ENCODE measurements at regions not wholly inside any gene's neighbourhood (a gene's known extent, or its start where the extent isn't known, plus 50 kb on each side); places are given as distances from the start of the nearest gene placed in this dataset.
"Not testable (repeated sequence)": the region's sequence is repeated elsewhere in the genome, so short reads cannot be mapped to it uniquely, and the experiment has no call there.

GRCh38 chr2:83823229-83823628 is 635.9 kb downstream of the SUCLG1 start:
- Mint-ChIP-seq H3K27ac (no peak overlapping the region), H3K4me1 (no peaks in the 10 kb centered on the region), H3K27me3 (ENCODE audit: low read depth in 3 of 3) (no peaks in the 10 kb centered on the region), H3K36me3 (no peaks in the 10 kb centered on the region), H3K9me3 (peaks cover 0 to 13% (median 3%) of the 10 kb centered on the region in 6 donors), H3K4me3 (no peak overlapping the region)
- DNase-seq: no peak

- H3K4me1 Mint-ChIP-seq: no peaks in the 10 kb centered on the region
- no peak for DNase-seq
- no peaks in the 10 kb centered on the region for H3K27me3 Mint-ChIP-seq (ENCODE audit: low read depth in 3 of 3)
- H3K4me3 Mint-ChIP-seq: no peak overlapping the region
- no peaks in the 10 kb centered on the region for H3K36me3 Mint-ChIP-seq
- H3K27ac Mint-ChIP-seq: no peak overlapping the region
- peaks cover 0 to 8% (median 0%) of the 10 kb centered on the region in 6 donors for H3K9me3 Mint-ChIP-seq
Observed at GRCh38 chr2:83817511-83817910, 641.6 kb downstream of the SUCLG1 start.

DNA sequence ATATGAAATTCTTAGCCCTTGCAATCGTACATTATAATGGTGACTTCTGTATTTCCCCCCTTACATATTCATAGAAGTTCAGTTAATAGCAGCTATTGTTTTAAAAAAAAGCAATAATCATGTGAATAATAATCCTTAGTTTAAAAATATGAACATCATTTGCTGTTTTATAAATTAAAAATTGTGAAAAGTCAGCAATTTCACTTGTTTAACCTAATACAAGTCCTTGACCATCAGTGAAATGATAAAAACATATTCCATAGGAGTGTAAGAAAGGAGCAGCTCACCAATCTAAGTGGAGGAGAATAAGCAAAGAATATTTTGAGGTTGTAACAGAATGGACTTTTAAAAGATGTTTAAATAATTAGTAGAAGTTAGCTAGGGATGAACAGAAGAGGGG is 650.2 kb downstream of the SUCLG1 start:
- no peak overlapping the region for H3K4me3 Mint-ChIP-seq
- peaks cover 0 to 1% (median 0%) of the 10 kb centered on the region in 3 donors for H3K27me3 Mint-ChIP-seq (ENCODE audit: low read depth in 3 of 3)
- H3K4me1 Mint-ChIP-seq: no peaks in the 10 kb centered on the region
- no peak overlapping the region for H3K27ac Mint-ChIP-seq
- no peak for DNase-seq
- peaks cover 0 to 6% (median 3%) of the 10 kb centered on the region in 6 donors for H3K9me3 Mint-ChIP-seq
- peaks cover 0 to 4% (median 0%) of the 10 kb centered on the region in 3 donors for H3K36me3 Mint-ChIP-seq

GRCh38 chr2:83802604-83803003 is 656.5 kb downstream of the SUCLG1 start:
- H3K4me1 Mint-ChIP-seq: no peaks in the 10 kb centered on the region
- peaks cover 0 to 7% (median 4%) of the 10 kb centered on the region in 6 donors for H3K9me3 Mint-ChIP-seq
- DNase-seq: no peak
- H3K36me3 Mint-ChIP-seq: peaks cover 0 to 4% (median 0%) of the 10 kb centered on the region in 3 donors
- peaks cover 0 to 2% (median 0%) of the 10 kb centered on the region in 3 donors for H3K27me3 Mint-ChIP-seq (ENCODE audit: low read depth in 3 of 3)
- no peak overlapping the region for H3K4me3 Mint-ChIP-seq
- H3K27ac Mint-ChIP-seq: no peak overlapping the region

DNA sequence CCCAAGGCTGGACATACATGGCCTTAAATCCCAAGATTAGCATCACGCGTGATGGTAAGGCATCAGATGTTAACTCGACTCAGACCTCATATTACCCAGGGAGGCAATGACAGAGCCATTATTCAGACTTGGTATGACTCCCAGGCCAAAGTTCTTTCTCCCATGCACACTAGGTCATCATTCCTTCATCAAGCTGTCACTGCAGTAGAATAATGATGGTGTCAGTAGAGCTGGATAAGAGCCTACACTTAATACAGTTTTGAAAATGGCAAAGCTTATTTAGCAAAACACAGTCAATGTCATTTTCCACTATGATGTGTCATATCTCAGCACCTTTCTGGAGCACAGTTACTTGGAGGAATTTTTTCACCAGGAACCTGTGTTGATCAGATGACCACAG is 663.3 kb downstream of the SUCLG1 start:
- no peak overlapping the region for H3K4me3 Mint-ChIP-seq
- H3K9me3 Mint-ChIP-seq: peaks cover 0 to 9% (median 5%) of the 10 kb centered on the region in 6 donors
- H3K27ac Mint-ChIP-seq: no peak overlapping the region
- DNase-seq: no peak
- no peaks in the 10 kb centered on the region for H3K4me1 Mint-ChIP-seq
- H3K27me3 Mint-ChIP-seq (ENCODE audit: low read depth in 3 of 3): peaks cover 0 to 4% (median 0%) of the 10 kb centered on the region in 3 donors
- H3K36me3 Mint-ChIP-seq: no peaks in the 10 kb centered on the region

DNA sequence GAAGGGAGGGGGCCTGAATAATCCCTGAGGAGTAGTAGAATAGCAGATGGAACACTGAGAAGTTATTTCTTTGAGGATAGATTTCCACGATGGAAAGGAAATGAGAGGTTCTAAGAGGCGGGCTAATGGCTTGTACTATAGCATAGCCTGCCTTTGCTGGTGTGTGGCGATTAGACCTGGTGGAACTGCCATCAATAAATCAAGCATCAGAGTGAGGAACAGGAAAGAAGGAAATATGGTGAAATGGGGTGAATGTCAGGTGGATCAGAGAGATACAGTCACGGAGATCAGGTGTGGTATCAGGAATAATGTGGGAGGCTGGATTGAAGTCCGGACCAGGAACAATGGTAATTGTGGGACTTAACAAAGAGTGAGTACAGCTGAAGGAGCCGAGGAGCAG is 668.6 kb downstream of the SUCLG1 start:
- not testable (repeated sequence) for H3K36me3 Mint-ChIP-seq; H3K27ac Mint-ChIP-seq; H3K4me3 Mint-ChIP-seq; H3K4me1 Mint-ChIP-seq; H3K27me3 Mint-ChIP-seq (ENCODE audit: low read depth in 3 of 3); H3K9me3 Mint-ChIP-seq; DNase-seq

- not testable (repeated sequence) for H3K27ac Mint-ChIP-seq; DNase-seq; H3K4me3 Mint-ChIP-seq; H3K27me3 Mint-ChIP-seq (ENCODE audit: low read depth in 3 of 3); H3K4me1 Mint-ChIP-seq; H3K36me3 Mint-ChIP-seq; H3K9me3 Mint-ChIP-seq
Observed at GRCh38 chr2:83789674-83790073, 669.4 kb downstream of the SUCLG1 start.

DNA sequence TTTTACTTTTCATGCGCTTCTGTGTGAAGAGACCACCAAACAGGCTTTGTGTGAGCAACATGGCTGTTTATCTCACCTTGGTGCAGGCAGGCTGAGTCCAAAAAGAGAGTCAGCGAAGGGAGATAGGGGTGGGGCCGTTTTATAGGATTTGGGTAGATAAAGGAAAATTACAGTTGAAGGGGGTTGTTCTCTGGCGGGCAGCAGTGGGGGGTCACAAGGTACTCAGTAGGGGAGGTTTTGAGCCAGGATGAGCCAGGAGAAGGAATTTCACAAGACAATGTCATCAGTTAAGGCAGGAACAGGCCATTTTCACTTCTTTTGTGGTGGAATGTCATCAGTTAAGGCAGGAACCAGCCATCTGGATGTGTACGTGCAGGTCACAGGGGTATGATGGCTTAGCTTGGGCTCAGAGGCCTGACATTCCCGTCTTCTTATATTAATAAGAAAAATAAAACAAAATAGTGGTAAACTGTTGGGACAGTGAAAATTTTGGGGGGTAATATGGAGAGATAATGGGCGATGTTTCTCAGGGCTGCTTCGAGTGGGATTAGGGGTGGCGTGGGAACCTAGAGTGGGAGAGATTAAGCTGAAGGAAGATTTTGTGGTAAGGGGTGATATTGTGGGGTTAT is 670.0 kb downstream of the SUCLG1 start:
- DNase-seq; H3K27ac Mint-ChIP-seq; H3K4me1 Mint-ChIP-seq; H3K4me3 Mint-ChIP-seq; H3K27me3 Mint-ChIP-seq (ENCODE audit: low read depth in 3 of 3); H3K36me3 Mint-ChIP-seq; H3K9me3 Mint-ChIP-seq: not testable (repeated sequence)

DNA sequence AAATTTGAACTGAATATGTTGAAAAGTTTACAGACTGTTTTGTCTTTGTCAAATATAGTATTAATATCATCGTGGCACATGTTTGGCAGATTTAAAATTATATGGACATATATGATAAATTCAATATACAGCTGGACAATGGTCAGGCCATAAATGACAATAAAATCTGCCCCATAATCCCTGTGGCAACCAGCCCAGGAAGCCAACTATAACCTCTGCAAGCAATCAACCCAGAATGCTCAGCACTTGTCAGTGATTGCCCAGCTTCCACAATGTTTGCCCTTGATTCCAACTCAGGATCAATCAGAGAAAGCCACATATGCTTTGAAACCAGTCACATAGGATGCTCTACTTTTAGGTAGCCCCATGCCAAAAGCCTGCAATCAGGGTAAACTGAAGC is 671.9 kb downstream of the SUCLG1 start:
- no peak for DNase-seq
- Mint-ChIP-seq H3K4me1 (no peaks in the 10 kb centered on the region), H3K27me3 (ENCODE audit: low read depth in 3 of 3) (peaks cover 0 to 5% (median 2%) of the 10 kb centered on the region in 3 donors)

GRCh38 chr2:83786140-83786539 is 672.9 kb downstream of the SUCLG1 start:
- Mint-ChIP-seq H3K36me3 (no peaks in the 10 kb centered on the region), H3K4me1 (no peaks in the 10 kb centered on the region), H3K4me3 (no peak overlapping the region), H3K9me3 (peaks cover 0 to 10% (median 0%) of the 10 kb centered on the region in 6 donors), H3K27ac (no peak overlapping the region), H3K27me3 (ENCODE audit: low read depth in 3 of 3) (peaks cover 0 to 5% (median 2%) of the 10 kb centered on the region in 3 donors)
- DNase-seq: no peak

More for the DNA sequence above, 671.9 kb downstream of the SUCLG1 start:
- peaks cover 0 to 5% (median 0%) of the 10 kb centered on the region in 6 donors for H3K9me3 Mint-ChIP-seq
- no peaks in the 10 kb centered on the region for H3K36me3 Mint-ChIP-seq
- no peak overlapping the region for H3K27ac Mint-ChIP-seq
- H3K4me3 Mint-ChIP-seq: no peak overlapping the region

- peaks cover 0 to 12% (median under 1%) of the 10 kb centered on the region in 6 donors for H3K9me3 Mint-ChIP-seq
- DNase-seq: no peak
- peaks cover 2 to 6% (median 3%) of the 10 kb centered on the region in 3 donors for H3K27me3 Mint-ChIP-seq (ENCODE audit: low read depth in 3 of 3)
- no peak overlapping the region for H3K4me3 Mint-ChIP-seq
- H3K4me1 Mint-ChIP-seq: no peaks in the 10 kb centered on the region
- no peak overlapping the region for H3K27ac Mint-ChIP-seq
- H3K36me3 Mint-ChIP-seq: no peaks in the 10 kb centered on the region
Observed at GRCh38 chr2:83784947-83785346, 674.1 kb downstream of the SUCLG1 start.

GRCh38 chr2:83784315-83784714 is 674.8 kb downstream of the SUCLG1 start:
- Mint-ChIP-seq H3K9me3 (peaks cover 0 to 10% (median 1%) of the 10 kb centered on the region in 6 donors), H3K4me3 (no peak overlapping the region), H3K27me3 (ENCODE audit: low read depth in 3 of 3) (peaks cover 2 to 6% (median 3%) of the 10 kb centered on the region in 3 donors), H3K4me1 (no peaks in the 10 kb centered on the region), H3K36me3 (no peaks in the 10 kb centered on the region), H3K27ac (no peak overlapping the region)
- no peak for DNase-seq

- Mint-ChIP-seq H3K4me3 (no peak overlapping the region), H3K27me3 (ENCODE audit: low read depth in 3 of 3) (peaks cover 2 to 3% (median 3%) of the 10 kb centered on the region in 3 donors), H3K9me3 (peaks cover 3 to 10% (median 4%) of the 10 kb centered on the region in 6 donors), H3K36me3 (no peaks in the 10 kb centered on the region), H3K27ac (no peak overlapping the region), H3K4me1 (no peaks in the 10 kb centered on the region)
- DNase-seq: no peak
Observed at GRCh38 chr2:83782122-83782521, 677.0 kb downstream of the SUCLG1 start.

GRCh38 chr2:83764447-83765005 is 694.6 kb downstream of the SUCLG1 start:
- Mint-ChIP-seq H3K27me3 (ENCODE audit: low read depth in 3 of 3) (peaks cover 0 to 3% (median 2%) of the 10 kb centered on the region in 3 donors), H3K4me3 (no peak overlapping the region), H3K27ac (no peak overlapping the region), H3K4me1 (no peaks in the 10 kb centered on the region), H3K9me3 (peaks cover 6 to 56% (median 42%) of the 10 kb centered on the region in 6 donors), H3K36me3 (peaks cover 0 to 6% (median 0%) of the 10 kb centered on the region in 3 donors)
- no peak for DNase-seq

GRCh38 chr2:83757329-83757728 is 701.8 kb downstream of the SUCLG1 start:
- peaks cover 0 to 3% (median 0%) of the 10 kb centered on the region in 3 donors for H3K36me3 Mint-ChIP-seq
- peaks cover 0 to 32% (median 28%) of the 10 kb centered on the region in 6 donors for H3K9me3 Mint-ChIP-seq

More at GRCh38 chr2:83757329-83757728, 701.8 kb downstream of the SUCLG1 start:
- Mint-ChIP-seq H3K27me3 (ENCODE audit: low read depth in 3 of 3) (peaks cover 0 to 2% (median 0%) of the 10 kb centered on the region in 3 donors), H3K4me3 (no peak overlapping the region), H3K4me1 (no peaks in the 10 kb centered on the region), H3K27ac (no peak overlapping the region)
- DNase-seq: no peak
